ENCODE measurements at regions not wholly inside any gene's neighbourhood (a gene's known extent, or its start where the extent isn't known, plus 50 kb on each side); places are given as distances from the start of the nearest gene placed in this dataset.

- ChIA-PET CTCF (no interaction called here), POLR2A (no interaction called here)
- Histone ChIP-seq H3K9me3 (no peaks in the 10 kb centered on the region), H3K4me2 (no peak overlapping the region), H3F3A (replicated peaks; ENCODE audit: insufficient read depth) (no peaks in the 10 kb centered on the region), H3K9me2 (no peaks in the 10 kb centered on the region), H3K4me3 (ENCODE audit: low read depth in 2 of 2, low read length in 1 of 2) (no peak overlapping the region), H3K4me1 (ENCODE audit: control insufficient read depth in 1 of 2, insufficient read depth in 2 of 2, low read depth in 1 of 2, low read length in 1 of 2) (no peaks in the 10 kb centered on the region), H4K20me1 (ENCODE audit: insufficient read depth) (no peaks in the 10 kb centered on the region), H3K36me3 (replicated peaks in 1 of 2; ENCODE audit: control insufficient read depth in 1 of 2, insufficient read depth in 2 of 2, low read length in 1 of 2) (no peaks in the 10 kb centered on the region), H3K79me2 (ENCODE audit: insufficient read depth) (no peaks in the 10 kb centered on the region), H2AFZ (ENCODE audit: low read depth) (no peak overlapping the region), H3K27me3 (ENCODE audit: insufficient read depth) (no peaks in the 10 kb centered on the region), H3K27ac (ENCODE audit: low read depth in 2 of 2, low read length in 1 of 2) (no peak overlapping the region), H3K9ac (no peak overlapping the region)
- DNase-seq: no peak
- no peak for TF ChIP-seq NRF1 (IDR thresholded peaks at IDR 0.05; ENCODE audit: low read depth, low read length)
Observed at GRCh38 chr9:3099646-3100045, 255.8 kb upstream of the PUM3 start.

- H3K9me3 ChIP-seq: no peaks in the 10 kb centered on the region
- H3K27me3 ChIP-seq (ENCODE audit: insufficient read depth): no peaks in the 10 kb centered on the region; the same call in 1 of the 2 replicates
- H3K4me2 ChIP-seq: no peak overlapping the region
- H3K36me3 ChIP-seq (replicated peaks in 1 of 2; ENCODE audit: control insufficient read depth in 1 of 2, insufficient read depth in 2 of 2, low read length in 1 of 2): no peaks in the 10 kb centered on the region
- POLR2A ChIA-PET: no interaction called here
- H3K79me2 ChIP-seq (ENCODE audit: insufficient read depth): no peaks in the 10 kb centered on the region
- no peak for DNase-seq
- H3K9me2 ChIP-seq: no peaks in the 10 kb centered on the region
- CTCF ChIA-PET: interaction anchor here (1.0 kb wide), 1 partner anchor 10 kb away, joined by 3 read pairs; no protein-coding TSS in a partner anchor
- no peaks in the 10 kb centered on the region for H4K20me1 ChIP-seq (ENCODE audit: insufficient read depth)
- H3K4me1 ChIP-seq (ENCODE audit: control insufficient read depth in 1 of 2, insufficient read depth in 2 of 2, low read depth in 1 of 2, low read length in 1 of 2): no peaks in the 10 kb centered on the region
- H3F3A ChIP-seq (replicated peaks; ENCODE audit: insufficient read depth): no peaks in the 10 kb centered on the region
- WGBS (ENCODE audit: low lambda C conversion rate): 25% methylated on average over 8 of the region's 8 CpGs
- no peak overlapping the region for H3K27ac ChIP-seq (ENCODE audit: low read depth in 2 of 2, low read length in 1 of 2)
- H2AFZ ChIP-seq (ENCODE audit: low read depth): no peak overlapping the region
- no peak for TF ChIP-seq RFX5 (IDR thresholded peaks at IDR 0.05; ENCODE audit: low read length)
- no peak for TF ChIP-seq RAD21 (IDR thresholded peaks at IDR 0.05; ENCODE audit: low read length)
- no peak for TF ChIP-seq PBX3 (IDR thresholded peaks at IDR 0.05)
- no peak for TF ChIP-seq RXRA (IDR thresholded peaks at IDR 0.05; ENCODE audit: borderline replicate concordance, low read depth)
- TF ChIP-seq NRF1 (IDR thresholded peaks at IDR 0.05; ENCODE audit: low read depth, low read length): no peak
- no peak for TF ChIP-seq FOSL2 (IDR thresholded peaks at IDR 0.05; ENCODE audit: borderline replicate concordance, low read depth)
- TF ChIP-seq FOXJ3 (CRISPR knock-in tag; IDR thresholded peaks at IDR 0.05): no peak
- TF ChIP-seq JUND (IDR thresholded peaks at IDR 0.05): no peak
- no peak for TF ChIP-seq ZBTB33 (IDR thresholded peaks at IDR 0.05; ENCODE audit: borderline replicate concordance, low read depth)
- no peak for TF ChIP-seq ELF1 (IDR thresholded peaks at IDR 0.05)
- no peak for TF ChIP-seq FOXM1 (IDR thresholded peaks at IDR 0.05; ENCODE audit: low read depth)
- no peak for TF ChIP-seq SIN3A (IDR thresholded peaks at IDR 0.05; ENCODE audit: borderline replicate concordance, low read depth, low read length)
- no peak for TF ChIP-seq MAX (IDR thresholded peaks at IDR 0.05; ENCODE audit: low read depth)
- no peak overlapping the region for H3K9ac ChIP-seq
- H3K4me3 ChIP-seq (ENCODE audit: low read depth in 2 of 2, low read length in 1 of 2): no peak overlapping the region
Observed at GRCh38 chr9:3088219-3088618, 244.3 kb upstream of the PUM3 start.

All from SK-N-SH (cell line).